BLaER1 (cell line): ENCODE measurements at regions not wholly inside any gene's neighbourhood (a gene's known extent, or its start where the extent isn't known, plus 50 kb on each side); places are given as distances from the start of the nearest gene placed in this dataset.
"Not testable (repeated sequence)": the region's sequence is repeated elsewhere in the genome, so short reads cannot be mapped to it uniquely, and the experiment has no call there.

Source experiments
- H3K27ac ChIP-seq: shearing (Covaris generic); formaldehyde crosslinking; 2 replicates; pipeline ENCODE4 v1.8.1; 2022
- H3K27me3 ChIP-seq: shearing (Covaris generic); formaldehyde crosslinking; 2 replicates; pipeline ENCODE4 v1.8.1; 2022
- H3K36me3 ChIP-seq: shearing (Covaris generic); formaldehyde crosslinking; 2 replicates; pipeline ENCODE4 v1.8.1; 2022
- H3K4me1 ChIP-seq: shearing (Covaris generic); formaldehyde crosslinking; 2 replicates; pipeline ENCODE4 v1.8.1; 2022
- H3K4me2 ChIP-seq: shearing (Covaris generic); formaldehyde crosslinking; 2 replicates; pipeline ENCODE4 v1.8.1; 2022
- H3K4me3 ChIP-seq: shearing (Covaris generic); formaldehyde crosslinking; 2 replicates; pipeline ENCODE4 v1.8.1; 2022
- H3K9ac ChIP-seq: shearing (Covaris generic); formaldehyde crosslinking; 2 replicates; pipeline ENCODE4 v1.8.1; 2022
- H3K9me3 ChIP-seq: shearing (Covaris generic); formaldehyde crosslinking; 2 replicates; pipeline ENCODE4 v1.8.1; 2022
- H4K20me1 ChIP-seq: shearing (Covaris generic); formaldehyde crosslinking; 2 replicates; pipeline ENCODE4 v1.8.1; 2022
- Cebpa-rat ChIP-seq: shearing (Covaris generic); IDR thresholded peaks from 2 replicates; pipeline ENCODE4 v1.8.1; 2022

- H4K20me1 ChIP-seq = no peaks in the 10 kb centered on the region
- H3K9me3 ChIP-seq = no peaks in the 10 kb centered on the region
- no peaks in the 10 kb centered on the region for H3K27me3 ChIP-seq
- TF ChIP-seq Cebpa-rat = no peak
- H3K36me3 ChIP-seq = no peaks in the 10 kb centered on the region
- no peaks in the 10 kb centered on the region for H3K4me1 ChIP-seq
- H3K27ac ChIP-seq = no peak overlapping the region
- no peak overlapping the region for H3K4me3 ChIP-seq
- no peak overlapping the region for H3K9ac ChIP-seq
- H3K4me2 ChIP-seq = no peak overlapping the region
Observed at GRCh38 chr12:58725400-58726105, 194.8 kb downstream of the LRIG3 start.

- no peak overlapping the region for H3K27ac ChIP-seq
- H4K20me1 ChIP-seq = no peaks in the 10 kb centered on the region
- TF ChIP-seq Cebpa-rat = peak; percentile 42; the same call in 1 of the 2 replicates
- H3K4me1 ChIP-seq = no peaks in the 10 kb centered on the region
- H3K9me3 ChIP-seq = no peaks in the 10 kb centered on the region
- H3K4me3 ChIP-seq = no peak overlapping the region
- no peak overlapping the region for H3K4me2 ChIP-seq
- H3K36me3 ChIP-seq = no peaks in the 10 kb centered on the region
- no peaks in the 10 kb centered on the region for H3K27me3 ChIP-seq
- no peak overlapping the region for H3K9ac ChIP-seq
Observed at GRCh38 chr12:58727521-58727920, 192.8 kb downstream of the LRIG3 start.

GRCh38 chr12:58728397-58728796 is 191.9 kb downstream of the LRIG3 start:
- Histone ChIP-seq H3K9ac (no peak overlapping the region), H3K4me1 (no peaks in the 10 kb centered on the region), H3K27ac (no peak overlapping the region), H3K36me3 (no peaks in the 10 kb centered on the region), H3K9me3 (no peaks in the 10 kb centered on the region), H4K20me1 (no peaks in the 10 kb centered on the region), H3K4me3 (no peak overlapping the region), H3K4me2 (no peak overlapping the region), H3K27me3 (no peaks in the 10 kb centered on the region)
- no peak for TF ChIP-seq Cebpa-rat

- H3K9ac ChIP-seq = no peak overlapping the region
- no peaks in the 10 kb centered on the region for H3K27me3 ChIP-seq
- H3K4me2 ChIP-seq = no peak overlapping the region
- no peaks in the 10 kb centered on the region for H3K36me3 ChIP-seq
- no peak overlapping the region for H3K4me3 ChIP-seq
- no peaks in the 10 kb centered on the region for H4K20me1 ChIP-seq
- no peaks in the 10 kb centered on the region for H3K4me1 ChIP-seq
- no peaks in the 10 kb centered on the region for H3K9me3 ChIP-seq
- TF ChIP-seq Cebpa-rat = no peak
- no peak overlapping the region for H3K27ac ChIP-seq
Observed at GRCh38 chr12:58731096-58731495, 189.2 kb downstream of the LRIG3 start.

GRCh38 chr12:58732894-58733293 is 187.4 kb downstream of the LRIG3 start:
- Histone ChIP-seq H3K4me2 (no peak overlapping the region), H3K36me3 (no peaks in the 10 kb centered on the region), H3K27ac (no peak overlapping the region), H3K4me3 (no peak overlapping the region), H3K9me3 (no peaks in the 10 kb centered on the region), H3K9ac (no peak overlapping the region), H4K20me1 (no peaks in the 10 kb centered on the region), H3K27me3 (no peaks in the 10 kb centered on the region), H3K4me1 (no peaks in the 10 kb centered on the region)
- no peak for TF ChIP-seq Cebpa-rat

GRCh38 chr12:58741226-58741625 is 179.1 kb downstream of the LRIG3 start:
- Histone ChIP-seq H3K4me3 (no peak overlapping the region), H3K4me2 (no peak overlapping the region), H3K27ac (no peak overlapping the region), H3K27me3 (no peaks in the 10 kb centered on the region), H3K9me3 (no peaks in the 10 kb centered on the region), H3K36me3 (no peaks in the 10 kb centered on the region), H3K9ac (no peak overlapping the region), H3K4me1 (no peaks in the 10 kb centered on the region), H4K20me1 (no peaks in the 10 kb centered on the region)
- no peak for TF ChIP-seq Cebpa-rat

GRCh38 chr12:58745348-58746125 is 174.8 kb downstream of the LRIG3 start:
- Histone ChIP-seq H3K4me1 (no peaks in the 10 kb centered on the region), H3K4me2 (no peak overlapping the region), H3K9me3 (no peaks in the 10 kb centered on the region), H3K27ac (no peak overlapping the region), H3K9ac (no peak overlapping the region), H3K36me3 (no peaks in the 10 kb centered on the region), H4K20me1 (no peaks in the 10 kb centered on the region), H3K4me3 (no peak overlapping the region), H3K27me3 (no peaks in the 10 kb centered on the region)
- TF ChIP-seq Cebpa-rat = no peak

GRCh38 chr12:58747533-58747932 is 172.8 kb downstream of the LRIG3 start:
- Histone ChIP-seq H3K27ac (no peak overlapping the region), H3K4me3 (no peak overlapping the region), H3K4me2 (no peak overlapping the region), H3K9me3 (no peaks in the 10 kb centered on the region), H4K20me1 (no peaks in the 10 kb centered on the region), H3K36me3 (no peaks in the 10 kb centered on the region), H3K27me3 (no peaks in the 10 kb centered on the region), H3K4me1 (no peaks in the 10 kb centered on the region), H3K9ac (no peak overlapping the region)
- no peak for TF ChIP-seq Cebpa-rat

GRCh38 chr12:58750484-58750883 is 169.8 kb downstream of the LRIG3 start:
- no peak overlapping the region for H3K27ac ChIP-seq
- no peaks in the 10 kb centered on the region for H3K9me3 ChIP-seq
- no peak overlapping the region for H3K9ac ChIP-seq
- no peak for TF ChIP-seq Cebpa-rat
- no peak overlapping the region for H3K4me3 ChIP-seq
- H3K27me3 ChIP-seq = no peaks in the 10 kb centered on the region
- no peaks in the 10 kb centered on the region for H3K36me3 ChIP-seq
- no peaks in the 10 kb centered on the region for H4K20me1 ChIP-seq
- H3K4me1 ChIP-seq = no peaks in the 10 kb centered on the region
- no peak overlapping the region for H3K4me2 ChIP-seq

GRCh38 chr12:58757422-58757821 is 162.9 kb downstream of the LRIG3 start:
- H3K36me3 ChIP-seq = no peaks in the 10 kb centered on the region
- H3K27ac ChIP-seq = no peak overlapping the region
- H3K4me1 ChIP-seq = peaks cover 17% of the 10 kb centered on the region
- H3K27me3 ChIP-seq = no peaks in the 10 kb centered on the region
- H3K9ac ChIP-seq = no peak overlapping the region
- H3K4me2 ChIP-seq = peak overlapping the region; percentile 61
- H3K4me3 ChIP-seq = no peak overlapping the region
- H4K20me1 ChIP-seq = no peaks in the 10 kb centered on the region
- TF ChIP-seq Cebpa-rat = no peak
- no peaks in the 10 kb centered on the region for H3K9me3 ChIP-seq

GRCh38 chr12:58759745-58760144 is 160.6 kb downstream of the LRIG3 start:
- not testable (repeated sequence) for H3K27ac ChIP-seq, H3K36me3 ChIP-seq, H3K9me3 ChIP-seq, H4K20me1 ChIP-seq, H3K9ac ChIP-seq, H3K4me3 ChIP-seq, H3K4me2 ChIP-seq, H3K27me3 ChIP-seq
- H3K4me1 ChIP-seq = peaks cover 22% of the 10 kb centered on the region
